ENCODE measurements at regions not wholly inside any gene's neighbourhood (a gene's known extent, or its start where the extent isn't known, plus 50 kb on each side); places are given as distances from the start of the nearest gene placed in this dataset.

GRCh38 chr1:10848109-10848684 is 51.8 kb upstream of the CASZ1 start:
- DNase-seq = no peak

- DNase-seq = no peak
These were observed 53.6 kb upstream of the CASZ1 start for GRCh38 chr1:10850026-10850425.

- DNase-seq = no peak
These were observed 54.9 kb upstream of the CASZ1 start for GRCh38 chr1:10851024-10852013.

GRCh38 chr1:10852018-10852417 is 55.6 kb upstream of the CASZ1 start:
- DNase-seq = no peak

- DNase-seq = no peak
These were observed 56.0 kb upstream of the CASZ1 start for GRCh38 chr1:10852486-10852885.

- no peak for DNase-seq
These were observed 56.6 kb upstream of the CASZ1 start for GRCh38 chr1:10852998-10853520.

GRCh38 chr1:10853701-10854100 is 57.3 kb upstream of the CASZ1 start:
- DNase-seq = no peak

- no peak for DNase-seq
These were observed 58.5 kb upstream of the CASZ1 start for GRCh38 chr1:10854856-10855459.

- DNase-seq = no peak
These were observed 59.8 kb upstream of the CASZ1 start for GRCh38 chr1:10856176-10856683.

GRCh38 chr1:10856863-10857598 is 60.6 kb upstream of the CASZ1 start:
- no peak for DNase-seq

GRCh38 chr1:10857687-10858086 is 61.2 kb upstream of the CASZ1 start:
- DNase-seq = no peak

GRCh38 chr1:10860218-10860617 is 63.8 kb upstream of the CASZ1 start:
- DNase-seq = no peak

GRCh38 chr1:10860682-10861081 is 64.2 kb upstream of the CASZ1 start:
- no peak for DNase-seq

GRCh38 chr1:10861822-10862221 is 65.4 kb upstream of the CASZ1 start:
- DNase-seq = no peak

- DNase-seq = no peak
These were observed 66.4 kb upstream of the CASZ1 start for GRCh38 chr1:10862743-10863335.

GRCh38 chr1:10863886-10864285 is 67.4 kb upstream of the CASZ1 start:
- no peak for DNase-seq

GRCh38 chr1:10864776-10865175 is 68.3 kb upstream of the CASZ1 start:
- DNase-seq = no peak

GRCh38 chr1:10865518-10866320 is 69.3 kb upstream of the CASZ1 start:
- no peak for DNase-seq

GRCh38 chr1:10866321-10867093 is 70.1 kb upstream of the CASZ1 start:
- DNase-seq = no peak

- DNase-seq = peak; percentile 15 to 55
These were observed 70.8 kb upstream of the CASZ1 start for GRCh38 chr1:10867138-10867721.
